T-cell (primary cell): ENCODE measurements at regions not wholly inside any gene's neighbourhood (a gene's known extent, or its start where the extent isn't known, plus 50 kb on each side); places are given as distances from the start of the nearest gene placed in this dataset.

Experiments
- ATAC-seq, 4 experiments: fragments of 200-7000 bp in 3 of 4; fragments of 150-1000 bp in 1 of 4; cut with Tn5 transposase; replicated peaks in 1 of 4; 1 replicate in 3 of 4; 2 replicates in 1 of 4; pipeline ENCODE4 v1.10.0; 2021; ENCODE audit warnings: moderate library complexity in 3 of 4, mild to moderate bottlenecking in 2 of 4, moderate number of reproducible peaks in 1 of 4
- CTCF ChIA-PET, 2 donors: fragments of 300-600 bp; sonication (Branson Sonifier 250); formaldehyde crosslinking; loops; one replicate each; lab custom pipeline; 2022; ENCODE audit warnings: antibody characterized with exemption in 2 of 2; lab: Charles Lee
- POLR2A ChIA-PET, 2 donors: fragments of 300-600 bp; sonication (Branson Sonifier 250); formaldehyde crosslinking; loops; one replicate each; lab custom pipeline; 2022; ENCODE audit warnings: antibody characterized with exemption in 2 of 2; lab: Charles Lee
- DNase-seq, 35 experiments: peaks; one replicate each; pipeline versions ENCODE4 v3.0.0 to v3.0.0-alpha.2; 2013 to 2023
- H3K27ac ChIP-seq: one replicate; pipeline ENCODE4 v1.5.1; 2013; ENCODE audit warnings: low read length
- H3K27me3 ChIP-seq, 2 experiments: replicated peaks in 1 of 2; 1 replicate in 1 of 2; 2 replicates in 1 of 2; pipeline versions ENCODE4 v1.6.1 to v1.7.0; 2013; ENCODE audit warnings: low read length in 1 of 2, mixed read lengths in 1 of 2; ENCODE audit not compliant: control insufficient read depth in 2 of 2, insufficient read depth in 2 of 2; ENCODE audit errors: extremely low read depth in 1 of 2
- H3K36me3 ChIP-seq, 2 donors: 1 replicate in 1 of 2; 2 replicates in 1 of 2; pipeline versions ENCODE4 v1.6.1 to v1.7.0; 2013; ENCODE audit warnings: low read length in 1 of 2; ENCODE audit not compliant: control insufficient read depth in 2 of 2, insufficient read depth in 1 of 2; ENCODE audit errors: extremely low read depth in 1 of 2
- H3K4me1 ChIP-seq, 2 experiments: 1 replicate in 1 of 2; 2 replicates in 1 of 2; pipeline versions ENCODE4 v1.6.1 to v1.7.0; 2013; ENCODE audit warnings: low read length in 2 of 2, mixed read lengths in 1 of 2; ENCODE audit not compliant: insufficient read depth in 2 of 2, control insufficient read depth in 1 of 2; ENCODE audit errors: extremely low read depth in 1 of 2
- H3K4me3 ChIP-seq, 2 donors: 1 replicate in 1 of 2; 2 replicates in 1 of 2; pipeline versions ENCODE4 v1.5.1 to v1.7.0; 2013; ENCODE audit warnings: mild to moderate bottlenecking in 2 of 2, low read length in 1 of 2, moderate library complexity in 1 of 2; ENCODE audit not compliant: control insufficient read depth in 1 of 2; ENCODE audit errors: extremely low read depth in 1 of 2
- H3K9me3 ChIP-seq: 2 replicates; pipeline ENCODE4 v1.7.0; 2013
- H3K27ac Mint-ChIP-seq, 2 donors: one replicate each; pipeline ENCODE4 v1.8.0; 2020 to 2021; ENCODE audit warnings: mild to moderate bottlenecking in 2 of 2, mixed read lengths in 2 of 2
- H3K27me3 Mint-ChIP-seq, 2 donors: one replicate each; pipeline ENCODE4 v1.8.0; 2021 to 2022; ENCODE audit warnings: mixed read lengths in 2 of 2
- H3K36me3 Mint-ChIP-seq: one replicate; pipeline ENCODE4 v1.8.0; 2021; ENCODE audit warnings: mixed read lengths
- H3K4me1 Mint-ChIP-seq, 3 donors: one replicate each; pipeline ENCODE4 v1.8.0; 2020 to 2022; ENCODE audit warnings: mixed read lengths in 3 of 3, mild to moderate bottlenecking in 1 of 3
- H3K4me3 Mint-ChIP-seq, 3 donors: one replicate each; pipeline ENCODE4 v1.8.0; 2020 to 2022; ENCODE audit warnings: mild to moderate bottlenecking in 3 of 3, mixed read lengths in 3 of 3, moderate library complexity in 3 of 3
- H3K9me3 Mint-ChIP-seq, 3 donors: one replicate each; pipeline ENCODE4 v1.8.0; 2020 to 2022; ENCODE audit warnings: mixed read lengths in 3 of 3
- WGBS: methylation state at CpG from one replicate; pipeline ENCODE4 v1.1.5; 2013; ENCODE audit warnings: missing lambda C conversion rate; ENCODE audit not compliant: insufficient coverage; 5-methylcytosine and 5-hydroxymethylcytosine counted together

- H3K27ac ChIP-seq, result no peak overlapping the region
- Mint-ChIP-seq H3K4me1 (no peaks in the 10 kb centered on the region), H3K4me3 (no peak overlapping the region), H3K27ac (no peak overlapping the region), H3K27me3 (no peaks in the 10 kb centered on the region), H3K36me3 (no peaks in the 10 kb centered on the region), H3K9me3 (peaks cover 6 to 17% (median 10%) of the 10 kb centered on the region in 3 donors)
- H3K36me3 ChIP-seq, result no peaks in the 10 kb centered on the region
- no peak for ATAC-seq
- no peaks in the 10 kb centered on the region for H3K9me3 ChIP-seq
- H3K4me3 ChIP-seq, result no peak overlapping the region
- no peak for DNase-seq
- H3K27me3 ChIP-seq, result no peaks in the 10 kb centered on the region
- no peaks in the 10 kb centered on the region for H3K4me1 ChIP-seq
- CTCF ChIA-PET, result no interaction called here
- 67% methylated on average over 4 of the region's 7 CpGs for WGBS
- POLR2A ChIA-PET, result no interaction called here
Observed at GRCh38 chr20:11454966-11455799, 462.5 kb upstream of the BTBD3 start.

GRCh38 chr20:11457488-11457887 lies 460.2 kb upstream of the BTBD3 start:
- H3K4me1 Mint-ChIP-seq, result no peaks in the 10 kb centered on the region
- ATAC-seq (no peak), DNase-seq (no peak)
- WGBS, result 0% methylated on average over 1 of the region's 5 CpGs
- POLR2A ChIA-PET, result no interaction called here
- H3K27me3 Mint-ChIP-seq, result no peaks in the 10 kb centered on the region
- Histone ChIP-seq H3K4me3 (no peak overlapping the region), H3K27me3 (no peaks in the 10 kb centered on the region), H3K27ac (no peak overlapping the region), H3K36me3 (no peaks in the 10 kb centered on the region), H3K9me3 (no peaks in the 10 kb centered on the region), H3K4me1 (no peaks in the 10 kb centered on the region)
- H3K9me3 Mint-ChIP-seq, result peaks cover 3 to 19% (median 19%) of the 10 kb centered on the region in 3 donors
- no peak overlapping the region for H3K27ac Mint-ChIP-seq
- H3K36me3 Mint-ChIP-seq, result no peaks in the 10 kb centered on the region
- H3K4me3 Mint-ChIP-seq, result no peak overlapping the region
- CTCF ChIA-PET, result no interaction called here

GRCh38 chr20:11459090-11459890 lies 458.4 kb upstream of the BTBD3 start:
- no peaks in the 10 kb centered on the region for H3K36me3 Mint-ChIP-seq
- no peak overlapping the region for H3K4me3 Mint-ChIP-seq
- Histone ChIP-seq H3K4me1 (no peaks in the 10 kb centered on the region), H3K36me3 (no peaks in the 10 kb centered on the region), H3K27ac (no peak overlapping the region), H3K4me3 (no peak overlapping the region), H3K27me3 (no peaks in the 10 kb centered on the region), H3K9me3 (no peaks in the 10 kb centered on the region)
- no peaks in the 10 kb centered on the region for H3K27me3 Mint-ChIP-seq
- no peak for DNase-seq
- H3K9me3 Mint-ChIP-seq, result peaks cover 1 to 23% (median 17%) of the 10 kb centered on the region in 3 donors
- no peak overlapping the region for H3K27ac Mint-ChIP-seq
- no peaks in the 10 kb centered on the region for H3K4me1 Mint-ChIP-seq
- ATAC-seq, result no peak
- CTCF ChIA-PET, result no interaction called here
- WGBS, result 0% methylated on average over 1 of the region's 2 CpGs
- POLR2A ChIA-PET, result interaction anchor here in 1 of 2 donors (0.6 kb wide), 1 partner anchor 1039 kb away, joined by 12 read pairs; no protein-coding TSS in a partner anchor

GRCh38 chr20:11467436-11467835 lies 450.3 kb upstream of the BTBD3 start:
- Histone ChIP-seq H3K9me3 (no peaks in the 10 kb centered on the region), H3K4me3 (no peak overlapping the region), H3K4me1 (no peaks in the 10 kb centered on the region), H3K27ac (no peak overlapping the region), H3K36me3 (no peaks in the 10 kb centered on the region), H3K27me3 (no peaks in the 10 kb centered on the region)
- DNase-seq (no peak), ATAC-seq (no peak)
- ChIA-PET POLR2A (no interaction called here), CTCF (no interaction called here)
- Mint-ChIP-seq H3K36me3 (no peaks in the 10 kb centered on the region), H3K27me3 (no peaks in the 10 kb centered on the region), H3K4me3 (no peak overlapping the region), H3K4me1 (no peaks in the 10 kb centered on the region), H3K9me3 (peaks cover 9 to 19% (median 16%) of the 10 kb centered on the region in 3 donors), H3K27ac (no peak overlapping the region)

GRCh38 chr20:11468880-11469279 lies 448.8 kb upstream of the BTBD3 start:
- no peaks in the 10 kb centered on the region for H3K27me3 Mint-ChIP-seq
- no peaks in the 10 kb centered on the region for H3K4me1 ChIP-seq
- H3K27me3 ChIP-seq, result no peaks in the 10 kb centered on the region
- H3K9me3 ChIP-seq, result no peaks in the 10 kb centered on the region
- H3K9me3 Mint-ChIP-seq, result peaks cover 9 to 16% (median 15%) of the 10 kb centered on the region in 3 donors
- no peak overlapping the region for H3K27ac Mint-ChIP-seq
- H3K4me3 Mint-ChIP-seq, result no peak overlapping the region
- no peaks in the 10 kb centered on the region for H3K36me3 ChIP-seq
- DNase-seq (no peak), ATAC-seq (no peak)
- no peak overlapping the region for H3K4me3 ChIP-seq
- no peaks in the 10 kb centered on the region for H3K4me1 Mint-ChIP-seq
- ChIA-PET CTCF (no interaction called here), POLR2A (no interaction called here)
- 55% methylated on average over 2 of the region's 2 CpGs for WGBS
- H3K27ac ChIP-seq, result no peak overlapping the region
- H3K36me3 Mint-ChIP-seq, result no peaks in the 10 kb centered on the region

GRCh38 chr20:11469795-11470435 lies 447.8 kb upstream of the BTBD3 start:
- POLR2A ChIA-PET, result no interaction called here
- DNase-seq, result no peak
- no peaks in the 10 kb centered on the region for H3K36me3 ChIP-seq
- Mint-ChIP-seq H3K4me3 (no peak overlapping the region), H3K4me1 (no peaks in the 10 kb centered on the region), H3K36me3 (no peaks in the 10 kb centered on the region), H3K9me3 (peaks cover 9 to 20% (median 16%) of the 10 kb centered on the region in 3 donors), H3K27ac (no peak overlapping the region), H3K27me3 (no peaks in the 10 kb centered on the region)
- CTCF ChIA-PET, result no interaction called here
- no peak overlapping the region for H3K4me3 ChIP-seq
- no peaks in the 10 kb centered on the region for H3K9me3 ChIP-seq
- H3K27me3 ChIP-seq, result no peaks in the 10 kb centered on the region
- no peaks in the 10 kb centered on the region for H3K4me1 ChIP-seq
- 100% methylated on average over 1 of the region's 1 CpG for WGBS
- no peak overlapping the region for H3K27ac ChIP-seq
- ATAC-seq, result no peak
